NB4 (cell line): ENCODE measurements at regions not wholly inside any gene's neighbourhood (a gene's known extent, or its start where the extent isn't known, plus 50 kb on each side); places are given as distances from the start of the nearest gene placed in this dataset.

Experiments
- MAX ChIP-seq: IDR thresholded peaks from 2 replicates; pipeline ENCODE4 v1.6.1; 2011; ENCODE audit warnings: low read depth, low read length
- MYC ChIP-seq: IDR thresholded peaks from 2 replicates; pipeline ENCODE4 v1.6.1; 2011; ENCODE audit warnings: low read depth, low read length
- POLR2A ChIP-seq: IDR thresholded peaks from 2 replicates; pipeline ENCODE4 v1.6.1; 2011; ENCODE audit warnings: mild to moderate bottlenecking; ENCODE audit not compliant: insufficient read length; ENCODE audit errors: extremely low read depth
- TF ChIP-seq, protein P1 (sequence below): IDR thresholded peaks from one replicate; pipeline ENCODE4 v1.5.1; 2012; ENCODE audit warnings: low read depth, low read length

DNA sequence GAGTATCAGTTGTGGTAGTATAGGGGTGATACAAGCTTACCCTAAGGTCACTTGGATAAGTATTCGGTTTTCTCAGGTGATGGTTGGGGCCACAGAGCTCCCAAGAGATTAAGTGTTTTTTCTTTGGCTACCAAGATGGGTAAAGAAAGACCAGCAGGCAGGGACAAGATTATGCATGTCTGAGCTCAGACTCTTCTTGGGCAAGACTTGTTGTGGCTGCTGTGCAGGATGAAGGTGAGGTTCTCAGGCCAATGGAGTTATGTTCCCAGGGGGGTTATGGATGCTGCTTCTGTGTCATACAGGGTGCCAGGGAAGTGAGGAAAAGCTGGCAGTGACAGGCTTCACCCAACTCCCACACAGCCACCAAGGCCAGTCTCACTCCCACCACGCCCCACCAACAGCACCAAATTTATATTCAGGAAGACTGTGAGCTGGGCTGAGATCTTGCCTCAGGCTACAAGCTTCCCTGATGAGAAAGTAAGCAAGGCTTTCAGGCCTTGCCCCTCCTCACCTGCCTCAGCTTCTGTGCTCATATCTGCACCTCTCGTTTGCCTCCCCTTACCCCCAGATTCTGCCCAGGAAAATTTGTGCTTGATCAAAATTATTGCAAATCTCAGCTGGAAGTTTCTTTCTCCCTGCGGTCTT, 511.8 kb upstream of the SLITRK1 start:
- TF ChIP-seq POLR2A: no peak
- TF ChIP-seq, protein P1, sequence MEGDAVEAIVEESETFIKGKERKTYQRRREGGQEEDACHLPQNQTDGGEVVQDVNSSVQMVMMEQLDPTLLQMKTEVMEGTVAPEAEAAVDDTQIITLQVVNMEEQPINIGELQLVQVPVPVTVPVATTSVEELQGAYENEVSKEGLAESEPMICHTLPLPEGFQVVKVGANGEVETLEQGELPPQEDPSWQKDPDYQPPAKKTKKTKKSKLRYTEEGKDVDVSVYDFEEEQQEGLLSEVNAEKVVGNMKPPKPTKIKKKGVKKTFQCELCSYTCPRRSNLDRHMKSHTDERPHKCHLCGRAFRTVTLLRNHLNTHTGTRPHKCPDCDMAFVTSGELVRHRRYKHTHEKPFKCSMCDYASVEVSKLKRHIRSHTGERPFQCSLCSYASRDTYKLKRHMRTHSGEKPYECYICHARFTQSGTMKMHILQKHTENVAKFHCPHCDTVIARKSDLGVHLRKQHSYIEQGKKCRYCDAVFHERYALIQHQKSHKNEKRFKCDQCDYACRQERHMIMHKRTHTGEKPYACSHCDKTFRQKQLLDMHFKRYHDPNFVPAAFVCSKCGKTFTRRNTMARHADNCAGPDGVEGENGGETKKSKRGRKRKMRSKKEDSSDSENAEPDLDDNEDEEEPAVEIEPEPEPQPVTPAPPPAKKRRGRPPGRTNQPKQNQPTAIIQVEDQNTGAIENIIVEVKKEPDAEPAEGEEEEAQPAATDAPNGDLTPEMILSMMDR: no peak
- TF ChIP-seq MAX: no peak
- no peak for TF ChIP-seq MYC
